DND-41 (cell line): ENCODE measurements at regions not wholly inside any gene's neighbourhood (a gene's known extent, or its start where the extent isn't known, plus 50 kb on each side); places are given as distances from the start of the nearest gene placed in this dataset.

Experiments used
- EZH2 ChIP-seq: IDR thresholded peaks from 3 replicates; pipeline ENCODE4 v1.6.1; 2012; ENCODE audit warnings: borderline replicate concordance, low read depth, mild to moderate bottlenecking, moderate library complexity, low read length, inconsistent platforms; ENCODE audit not compliant: severe bottlenecking
- TF ChIP-seq, protein P1 (sequence below): IDR thresholded peaks from 2 replicates; pipeline ENCODE4 v1.5.1; 2012; ENCODE audit warnings: borderline replicate concordance, low read length, moderate library complexity, mild to moderate bottlenecking; ENCODE audit not compliant: poor library complexity, severe bottlenecking; ENCODE audit errors: extremely low read depth

DNA sequence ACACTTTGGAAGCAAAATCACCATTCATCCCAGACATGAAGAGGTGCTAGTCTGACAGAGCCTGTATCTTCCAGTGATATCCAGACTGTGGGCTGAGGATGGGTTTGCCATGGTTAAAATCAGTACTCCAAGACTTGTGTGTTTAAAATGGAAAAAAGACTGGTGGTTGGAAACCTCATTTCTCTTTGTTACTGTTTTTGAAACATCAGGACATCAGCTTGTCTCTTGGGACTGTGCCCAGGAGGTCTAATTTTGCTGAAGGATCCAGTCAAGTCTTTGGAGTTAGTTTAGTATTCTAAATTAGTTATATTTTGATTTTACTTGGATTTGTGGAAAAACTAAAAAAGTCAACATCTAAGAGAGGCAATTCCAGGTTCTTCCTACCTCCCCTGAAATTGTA, 578.4 kb downstream of the PLCL1 start:
- TF ChIP-seq, protein P1, sequence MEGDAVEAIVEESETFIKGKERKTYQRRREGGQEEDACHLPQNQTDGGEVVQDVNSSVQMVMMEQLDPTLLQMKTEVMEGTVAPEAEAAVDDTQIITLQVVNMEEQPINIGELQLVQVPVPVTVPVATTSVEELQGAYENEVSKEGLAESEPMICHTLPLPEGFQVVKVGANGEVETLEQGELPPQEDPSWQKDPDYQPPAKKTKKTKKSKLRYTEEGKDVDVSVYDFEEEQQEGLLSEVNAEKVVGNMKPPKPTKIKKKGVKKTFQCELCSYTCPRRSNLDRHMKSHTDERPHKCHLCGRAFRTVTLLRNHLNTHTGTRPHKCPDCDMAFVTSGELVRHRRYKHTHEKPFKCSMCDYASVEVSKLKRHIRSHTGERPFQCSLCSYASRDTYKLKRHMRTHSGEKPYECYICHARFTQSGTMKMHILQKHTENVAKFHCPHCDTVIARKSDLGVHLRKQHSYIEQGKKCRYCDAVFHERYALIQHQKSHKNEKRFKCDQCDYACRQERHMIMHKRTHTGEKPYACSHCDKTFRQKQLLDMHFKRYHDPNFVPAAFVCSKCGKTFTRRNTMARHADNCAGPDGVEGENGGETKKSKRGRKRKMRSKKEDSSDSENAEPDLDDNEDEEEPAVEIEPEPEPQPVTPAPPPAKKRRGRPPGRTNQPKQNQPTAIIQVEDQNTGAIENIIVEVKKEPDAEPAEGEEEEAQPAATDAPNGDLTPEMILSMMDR, result no peak
- no peak for TF ChIP-seq EZH2
